ENCODE measurements at regions not wholly inside any gene's neighbourhood (a gene's known extent, or its start where the extent isn't known, plus 50 kb on each side); places are given as distances from the start of the nearest gene placed in this dataset.

- no peak for ATAC-seq
- Mint-ChIP-seq H3K27ac (no peak overlapping the region), H3K9me3 (no peaks in the 10 kb centered on the region), H3K36me3 (no peaks in the 10 kb centered on the region), H3K4me3 (no peak overlapping the region), H3K4me1 (ENCODE audit: low read depth in 2 of 2) (no peaks in the 10 kb centered on the region), H3K27me3 (peaks cover 29 to 39% of the 10 kb centered on the region in 2 donors)
- no peak for DNase-seq (ENCODE audit: low spot score)
Observed at GRCh38 chr16:86818671-86819532, 240.6 kb downstream of the FOXL1 start.

- Mint-ChIP-seq H3K9me3 (no peaks in the 10 kb centered on the region), H3K4me3 (no peak overlapping the region), H3K27me3 (peaks cover 29 to 39% of the 10 kb centered on the region in 2 donors), H3K36me3 (no peaks in the 10 kb centered on the region), H3K4me1 (ENCODE audit: low read depth in 2 of 2) (no peaks in the 10 kb centered on the region), H3K27ac (no peak overlapping the region)
- no peak for DNase-seq (ENCODE audit: low spot score)
- ATAC-seq, result no peak
Observed at GRCh38 chr16:86819533-86819892, 241.2 kb downstream of the FOXL1 start.

- DNase-seq (ENCODE audit: low spot score) (no peak), ATAC-seq (no peak)
- peaks cover 38 to 49% of the 10 kb centered on the region in 2 donors for H3K27me3 Mint-ChIP-seq
- no peaks in the 10 kb centered on the region for H3K9me3 Mint-ChIP-seq
- no peak overlapping the region for H3K4me3 Mint-ChIP-seq
- no peaks in the 10 kb centered on the region for H3K36me3 Mint-ChIP-seq
- H3K4me1 Mint-ChIP-seq (ENCODE audit: low read depth in 2 of 2), result no peaks in the 10 kb centered on the region
- H3K27ac Mint-ChIP-seq, result no peak overlapping the region
Observed at GRCh38 chr16:86821895-86822294, 243.5 kb downstream of the FOXL1 start.

GRCh38 chr16:86823125-86823524 is 244.8 kb downstream of the FOXL1 start:
- DNase-seq (ENCODE audit: low spot score) (no peak), ATAC-seq (no peak)
- H3K4me3 Mint-ChIP-seq, result no peak overlapping the region
- peaks cover 43 to 52% of the 10 kb centered on the region in 2 donors for H3K27me3 Mint-ChIP-seq
- H3K36me3 Mint-ChIP-seq, result no peaks in the 10 kb centered on the region
- H3K27ac Mint-ChIP-seq, result no peak overlapping the region
- H3K9me3 Mint-ChIP-seq, result no peaks in the 10 kb centered on the region
- peaks cover 0 to 3% of the 10 kb centered on the region in 2 donors for H3K4me1 Mint-ChIP-seq (ENCODE audit: low read depth in 2 of 2)

- H3K9me3 Mint-ChIP-seq, result no peaks in the 10 kb centered on the region
- peaks cover 0 to 3% of the 10 kb centered on the region in 2 donors for H3K4me1 Mint-ChIP-seq (ENCODE audit: low read depth in 2 of 2)
- no peak overlapping the region for H3K4me3 Mint-ChIP-seq
- DNase-seq (ENCODE audit: low spot score), result no peak
- no peaks in the 10 kb centered on the region for H3K36me3 Mint-ChIP-seq
- H3K27me3 Mint-ChIP-seq, result peaks cover 39 to 50% of the 10 kb centered on the region in 2 donors
- ATAC-seq, result no peak
- no peak overlapping the region for H3K27ac Mint-ChIP-seq
Observed at GRCh38 chr16:86823888-86824671, 245.7 kb downstream of the FOXL1 start.

GRCh38 chr16:86824751-86825296 is 246.5 kb downstream of the FOXL1 start:
- Mint-ChIP-seq H3K36me3 (no peaks in the 10 kb centered on the region), H3K4me1 (ENCODE audit: low read depth in 2 of 2) (peaks cover 0 to 3% of the 10 kb centered on the region in 2 donors), H3K27ac (no peak overlapping the region), H3K27me3 (peaks cover 45 to 54% of the 10 kb centered on the region in 2 donors), H3K4me3 (no peak overlapping the region), H3K9me3 (no peaks in the 10 kb centered on the region)
- ATAC-seq (no peak), DNase-seq (ENCODE audit: low spot score) (no peak)

- DNase-seq (ENCODE audit: low spot score), result no peak
- H3K27ac Mint-ChIP-seq, result no peak overlapping the region
- H3K4me3 Mint-ChIP-seq, result no peak overlapping the region
- H3K27me3 Mint-ChIP-seq, result peaks cover 45 to 54% of the 10 kb centered on the region in 2 donors
- H3K9me3 Mint-ChIP-seq, result no peaks in the 10 kb centered on the region
- ATAC-seq, result no peak
- peaks cover 0 to 3% of the 10 kb centered on the region in 2 donors for H3K4me1 Mint-ChIP-seq (ENCODE audit: low read depth in 2 of 2)
- H3K36me3 Mint-ChIP-seq, result no peaks in the 10 kb centered on the region
Observed at GRCh38 chr16:86825631-86826030, 247.3 kb downstream of the FOXL1 start.

GRCh38 chr16:86826941-86827340 is 248.6 kb downstream of the FOXL1 start:
- no peak for DNase-seq (ENCODE audit: low spot score)
- Mint-ChIP-seq H3K27ac (no peak overlapping the region), H3K4me3 (no peak overlapping the region), H3K9me3 (no peaks in the 10 kb centered on the region), H3K4me1 (ENCODE audit: low read depth in 2 of 2) (peaks cover 0 to 3% of the 10 kb centered on the region in 2 donors), H3K36me3 (no peaks in the 10 kb centered on the region), H3K27me3 (peaks cover 35 to 60% of the 10 kb centered on the region in 2 donors)
- no peak for ATAC-seq

GRCh38 chr16:86827521-86827920 is 249.2 kb downstream of the FOXL1 start:
- Mint-ChIP-seq H3K36me3 (no peaks in the 10 kb centered on the region), H3K4me3 (no peak overlapping the region), H3K27me3 (peaks cover 32 to 60% of the 10 kb centered on the region in 2 donors), H3K4me1 (ENCODE audit: low read depth in 2 of 2) (peaks cover 3 to 4% of the 10 kb centered on the region in 2 donors), H3K9me3 (no peaks in the 10 kb centered on the region), H3K27ac (no peak overlapping the region)
- ATAC-seq (no peak), DNase-seq (ENCODE audit: low spot score) (no peak)

- Mint-ChIP-seq H3K4me3 (no peak overlapping the region), H3K4me1 (ENCODE audit: low read depth in 2 of 2) (peaks cover 4 to 7% of the 10 kb centered on the region in 2 donors)
- ATAC-seq, result no peak
Observed at GRCh38 chr16:86828202-86828601, 249.9 kb downstream of the FOXL1 start.

GRCh38 chr16:86828653-86829052 is 250.3 kb downstream of the FOXL1 start:
- Mint-ChIP-seq H3K4me1 (ENCODE audit: low read depth in 2 of 2) (peaks cover 7 to 10% of the 10 kb centered on the region in 2 donors), H3K9me3 (no peaks in the 10 kb centered on the region), H3K36me3 (no peaks in the 10 kb centered on the region), H3K27ac (no peak overlapping the region), H3K4me3 (no peak overlapping the region), H3K27me3 (peaks cover 29 to 51% of the 10 kb centered on the region in 2 donors)
- peak; percentile 26 for DNase-seq (ENCODE audit: low spot score)
- ATAC-seq, result no peak

More at GRCh38 chr16:86828202-86828601, 249.9 kb downstream of the FOXL1 start:
- Mint-ChIP-seq H3K9me3 (no peaks in the 10 kb centered on the region), H3K27me3 (peaks cover 32 to 56% of the 10 kb centered on the region in 2 donors), H3K36me3 (no peaks in the 10 kb centered on the region), H3K27ac (no peak overlapping the region)
- no peak for DNase-seq (ENCODE audit: low spot score)

GRCh38 chr16:86831366-86831765 is 253.0 kb downstream of the FOXL1 start:
- DNase-seq (ENCODE audit: low spot score), result peak; percentile 35
- H3K9me3 Mint-ChIP-seq, result no peaks in the 10 kb centered on the region
- no peak overlapping the region for H3K27ac Mint-ChIP-seq
- no peaks in the 10 kb centered on the region for H3K36me3 Mint-ChIP-seq
- peaks cover 21 to 44% of the 10 kb centered on the region in 2 donors for H3K27me3 Mint-ChIP-seq
- H3K4me1 Mint-ChIP-seq (ENCODE audit: low read depth in 2 of 2), result peaks cover 7 to 10% of the 10 kb centered on the region in 2 donors
- H3K4me3 Mint-ChIP-seq, result no peak overlapping the region
- no peak for ATAC-seq

- no peaks in the 10 kb centered on the region for H3K36me3 Mint-ChIP-seq
- peak; percentile 12 for DNase-seq (ENCODE audit: low spot score)
- no peak overlapping the region for H3K27ac Mint-ChIP-seq
- H3K4me1 Mint-ChIP-seq (ENCODE audit: low read depth in 2 of 2), result peaks cover 3 to 10% of the 10 kb centered on the region in 2 donors
- peaks cover 12 to 29% of the 10 kb centered on the region in 2 donors for H3K27me3 Mint-ChIP-seq
- peak in 1 of 2 donors; percentile 15 for ATAC-seq
- H3K9me3 Mint-ChIP-seq, result no peaks in the 10 kb centered on the region
- peak overlapping the region; percentile 15 for H3K4me3 Mint-ChIP-seq
Observed at GRCh38 chr16:86833136-86833535, 254.8 kb downstream of the FOXL1 start.

Data from natural killer cell treated with Interleukin-12 subunit alpha and Interleukin-12 subunit beta and Interleukin-15 and Interleukin-18, amount 100 ng/mL, for 72 hours (primary cell).